Esophagus muscularis mucosa (tissue), 4 donors: ENCODE measurements at regions not wholly inside any gene's neighbourhood (a gene's known extent, or its start where the extent isn't known, plus 50 kb on each side); places are given as distances from the start of the nearest gene placed in this dataset.

ENCODE experiments used
- DNase-seq: peaks from one replicate; pipeline ENCODE4 v3.0.0-alpha.2; 2017; ENCODE audit errors: extremely low spot score
- H3K27ac ChIP-seq, 4 donors: fragments of 200-600 bp; sonication (generic); replicated peaks in 1 of 4; 1 replicate in 3 of 4; 2 replicates in 1 of 4; pipeline ENCODE4 v1.5.1; 2016 to 2019; ENCODE audit warnings: mild to moderate bottlenecking in 1 of 4
- H3K27me3 ChIP-seq, 4 donors: fragments of 200-600 bp; sonication (generic); one replicate each; pipeline versions ENCODE4 v1.5.1 to v1.6.0; 2016 to 2019
- H3K36me3 ChIP-seq, 4 donors: fragments of 200-600 bp; sonication (generic); one replicate each; pipeline ENCODE4 v1.5.1; 2016 to 2019
- H3K4me1 ChIP-seq, 4 donors: fragments of 200-600 bp; sonication (generic); one replicate each; pipeline ENCODE4 v1.5.1; 2016 to 2019
- H3K4me3 ChIP-seq, 4 donors: fragments of 200-600 bp; sonication (generic); 1 replicate in 2 of 4; 2 replicates in 2 of 4; pipeline ENCODE4 v1.5.1; 2016 to 2019; ENCODE audit warnings: mild to moderate bottlenecking in 4 of 4, moderate library complexity in 1 of 4
- H3K9me3 ChIP-seq, 4 donors: fragments of 200-600 bp; sonication (generic); 1 replicate in 3 of 4; 2 replicates in 1 of 4; pipeline ENCODE4 v1.5.1; 2016 to 2019
- CTCF ChIP-seq, 3 experiments: fragments of 200-600 bp in 2 of 3; fragments of 450-650 bp in 1 of 3; sonication (generic) in 2 of 3; IDR thresholded peaks; one replicate each; pipeline ENCODE4 v1.5.1; 2017 to 2019; ENCODE audit warnings: antibody characterized with exemption in 3 of 3, mild to moderate bottlenecking in 2 of 3, moderate library complexity in 1 of 3
- EP300 ChIP-seq: sonication (generic); formaldehyde crosslinking; IDR thresholded peaks from one replicate; pipeline ENCODE4 v1.6.1; 2017; ENCODE audit warnings: antibody characterized with exemption
- POLR2A ChIP-seq: fragments of 450-650 bp; IDR thresholded peaks from one replicate; pipeline ENCODE4 v1.6.1; 2017; ENCODE audit warnings: antibody characterized with exemption, moderate library complexity, mild to moderate bottlenecking, low read depth
- POLR2AphosphoS5 ChIP-seq, 2 donors: sonication (generic); formaldehyde crosslinking; IDR thresholded peaks; one replicate each; pipeline ENCODE4 v1.6.1; 2017; ENCODE audit warnings: antibody characterized with exemption in 2 of 2
- WGBS: methylation state at CpG from one replicate; pipeline ENCODE4 v1.1.5; 2018; 5-methylcytosine and 5-hydroxymethylcytosine counted together
- intact Hi-C: fragments of 100-400 bp; cut with DNase I; formaldehyde crosslinking; loops from one replicate; pipeline ENCODE4 v1.15.1; 2023

- no peak for DNase-seq
- 85% methylated on average over 4 of the region's 4 CpGs for WGBS
- H3K27me3 ChIP-seq, result no peaks in the 10 kb centered on the region
- TF ChIP-seq POLR2AphosphoS5 (IDR thresholded peaks at IDR 0.05) (no peak), CTCF (IDR thresholded peaks at IDR 0.05) (no peak), EP300 (no peak), POLR2A (no peak)
- H3K9me3 ChIP-seq, result no peaks in the 10 kb centered on the region
- no peak overlapping the region for H3K27ac ChIP-seq
- no peaks in the 10 kb centered on the region for H3K4me1 ChIP-seq
- intact Hi-C loops, result no loop called here
- H3K4me3 ChIP-seq, result no peak overlapping the region
- no peaks in the 10 kb centered on the region for H3K36me3 ChIP-seq
These were observed 286.1 kb upstream of the ACTBL2 start for GRCh38 chr5:57768745-57769144.

GRCh38 chr5:57764479-57765089, 282.0 kb upstream of the ACTBL2 start:
- TF ChIP-seq CTCF (IDR thresholded peaks at IDR 0.05) (no peak), EP300 (no peak), POLR2AphosphoS5 (IDR thresholded peaks at IDR 0.05) (no peak), POLR2A (no peak)
- H3K27ac ChIP-seq, result no peak overlapping the region
- intact Hi-C loops, result no loop called here
- H3K27me3 ChIP-seq, result no peaks in the 10 kb centered on the region
- no peaks in the 10 kb centered on the region for H3K4me1 ChIP-seq
- no peak for DNase-seq
- no peak overlapping the region for H3K4me3 ChIP-seq
- H3K9me3 ChIP-seq, result no peaks in the 10 kb centered on the region
- no peaks in the 10 kb centered on the region for H3K36me3 ChIP-seq
- 87% methylated on average over 4 of the region's 4 CpGs for WGBS

- TF ChIP-seq POLR2A (no peak), POLR2AphosphoS5 (IDR thresholded peaks at IDR 0.05) (no peak), EP300 (no peak), CTCF (IDR thresholded peaks at IDR 0.05) (no peak)
- Histone ChIP-seq H3K27me3 (no peaks in the 10 kb centered on the region), H3K4me3 (no peak overlapping the region), H3K4me1 (no peaks in the 10 kb centered on the region), H3K27ac (no peak overlapping the region), H3K36me3 (no peaks in the 10 kb centered on the region), H3K9me3 (no peaks in the 10 kb centered on the region)
- no peak for DNase-seq
- WGBS, result 97% methylated on average over 4 of the region's 11 CpGs
- intact Hi-C loops, result no loop called here
These were observed 278.9 kb upstream of the ACTBL2 start for GRCh38 chr5:57761513-57761912.

GRCh38 chr5:57754616-57755015, 272.0 kb upstream of the ACTBL2 start:
- H3K36me3 ChIP-seq, result no peaks in the 10 kb centered on the region
- H3K27me3 ChIP-seq, result no peaks in the 10 kb centered on the region
- no peak overlapping the region for H3K27ac ChIP-seq
- DNase-seq, result no peak
- no peaks in the 10 kb centered on the region for H3K4me1 ChIP-seq
- no peaks in the 10 kb centered on the region for H3K9me3 ChIP-seq
- TF ChIP-seq POLR2AphosphoS5 (IDR thresholded peaks at IDR 0.05), result no peak
- TF ChIP-seq CTCF (IDR thresholded peaks at IDR 0.05), result no peak
- intact Hi-C loops, result no loop called here
- H3K4me3 ChIP-seq, result no peak overlapping the region

GRCh38 chr5:57753446-57753845, 270.8 kb upstream of the ACTBL2 start:
- Histone ChIP-seq H3K4me1 (no peaks in the 10 kb centered on the region), H3K27me3 (no peaks in the 10 kb centered on the region), H3K9me3 (no peaks in the 10 kb centered on the region), H3K4me3 (no peak overlapping the region), H3K36me3 (no peaks in the 10 kb centered on the region), H3K27ac (no peak overlapping the region)
- intact Hi-C loops, result no loop called here
- 85% methylated on average over 1 of the region's 1 CpG for WGBS
- no peak for DNase-seq
- TF ChIP-seq POLR2AphosphoS5 (IDR thresholded peaks at IDR 0.05) (no peak), EP300 (no peak), CTCF (IDR thresholded peaks at IDR 0.05) (no peak), POLR2A (no peak)
